ENCODE measurements at regions not wholly inside any gene's neighbourhood (a gene's known extent, or its start where the extent isn't known, plus 50 kb on each side); places are given as distances from the start of the nearest gene placed in this dataset.
"Not testable (repeated sequence)": the region's sequence is repeated elsewhere in the genome, so short reads cannot be mapped to it uniquely, and the experiment has no call there.

DNA sequence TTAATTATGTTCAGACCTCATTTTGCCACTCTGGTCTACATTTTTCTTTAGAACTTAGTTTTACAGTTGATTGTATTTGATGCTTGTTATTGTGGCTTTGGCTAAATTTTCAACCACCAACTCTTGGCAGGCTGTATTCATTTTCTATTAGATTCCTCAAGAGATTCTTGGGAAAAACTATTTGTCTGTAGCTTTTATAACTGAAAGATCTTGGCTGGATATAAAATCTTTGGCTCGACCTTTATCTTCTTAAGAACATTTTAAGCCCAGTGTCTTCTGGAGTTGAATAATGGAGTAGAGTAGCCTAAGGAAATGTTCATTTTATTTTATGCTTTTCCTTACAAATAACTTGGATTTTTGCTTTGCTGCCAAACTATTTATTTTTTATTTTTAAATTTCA, 848.5 kb downstream of the PCDH17 start:
- Histone ChIP-seq H3K36me3 (no peaks in the 10 kb centered on the region), H3K4me1 (ENCODE audit: low read depth) (no peaks in the 10 kb centered on the region), H3K9me3 (ENCODE audit: low read depth) (no peaks in the 10 kb centered on the region), H3K27me3 (no peaks in the 10 kb centered on the region), H3K27ac (no peak overlapping the region), H3K4me3 (no peak overlapping the region)
- no peak for DNase-seq (ENCODE audit: low read depth in 1 of 2, low spot score in 1 of 2)
- TF ChIP-seq, protein P1, sequence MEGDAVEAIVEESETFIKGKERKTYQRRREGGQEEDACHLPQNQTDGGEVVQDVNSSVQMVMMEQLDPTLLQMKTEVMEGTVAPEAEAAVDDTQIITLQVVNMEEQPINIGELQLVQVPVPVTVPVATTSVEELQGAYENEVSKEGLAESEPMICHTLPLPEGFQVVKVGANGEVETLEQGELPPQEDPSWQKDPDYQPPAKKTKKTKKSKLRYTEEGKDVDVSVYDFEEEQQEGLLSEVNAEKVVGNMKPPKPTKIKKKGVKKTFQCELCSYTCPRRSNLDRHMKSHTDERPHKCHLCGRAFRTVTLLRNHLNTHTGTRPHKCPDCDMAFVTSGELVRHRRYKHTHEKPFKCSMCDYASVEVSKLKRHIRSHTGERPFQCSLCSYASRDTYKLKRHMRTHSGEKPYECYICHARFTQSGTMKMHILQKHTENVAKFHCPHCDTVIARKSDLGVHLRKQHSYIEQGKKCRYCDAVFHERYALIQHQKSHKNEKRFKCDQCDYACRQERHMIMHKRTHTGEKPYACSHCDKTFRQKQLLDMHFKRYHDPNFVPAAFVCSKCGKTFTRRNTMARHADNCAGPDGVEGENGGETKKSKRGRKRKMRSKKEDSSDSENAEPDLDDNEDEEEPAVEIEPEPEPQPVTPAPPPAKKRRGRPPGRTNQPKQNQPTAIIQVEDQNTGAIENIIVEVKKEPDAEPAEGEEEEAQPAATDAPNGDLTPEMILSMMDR (IDR thresholded peaks at IDR 0.05; ENCODE audit: low read depth, low read length): no peak

DNA sequence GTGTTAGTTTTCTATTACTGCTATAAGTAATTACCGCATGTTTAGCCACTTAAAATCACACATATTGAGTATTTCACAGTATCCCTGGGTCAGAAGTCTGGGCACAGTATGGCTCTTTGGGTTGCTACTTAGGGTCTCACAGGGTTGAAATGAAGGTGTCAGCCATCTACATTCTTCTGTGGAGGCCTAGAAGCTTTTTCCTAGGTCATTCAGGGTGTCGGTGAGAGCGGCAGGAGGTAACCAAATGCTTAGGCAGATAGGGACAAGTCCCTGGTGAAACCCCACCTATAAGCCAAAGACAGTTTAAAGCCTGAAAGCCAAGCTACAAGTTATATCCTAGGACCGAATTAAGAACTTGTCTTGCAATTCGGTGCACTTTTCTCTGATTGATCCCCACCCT, 856.7 kb downstream of the PCDH17 start:
- Histone ChIP-seq H3K27me3 (no peaks in the 10 kb centered on the region), H3K36me3 (no peaks in the 10 kb centered on the region), H3K4me1 (ENCODE audit: low read depth) (no peaks in the 10 kb centered on the region), H3K4me3 (no peak overlapping the region), H3K9me3 (ENCODE audit: low read depth) (no peaks in the 10 kb centered on the region), H3K27ac (no peak overlapping the region)
- DNase-seq (ENCODE audit: low read depth in 1 of 2, low spot score in 1 of 2): no peak
- TF ChIP-seq, protein P1 (IDR thresholded peaks at IDR 0.05; ENCODE audit: low read depth, low read length): no peak

DNA sequence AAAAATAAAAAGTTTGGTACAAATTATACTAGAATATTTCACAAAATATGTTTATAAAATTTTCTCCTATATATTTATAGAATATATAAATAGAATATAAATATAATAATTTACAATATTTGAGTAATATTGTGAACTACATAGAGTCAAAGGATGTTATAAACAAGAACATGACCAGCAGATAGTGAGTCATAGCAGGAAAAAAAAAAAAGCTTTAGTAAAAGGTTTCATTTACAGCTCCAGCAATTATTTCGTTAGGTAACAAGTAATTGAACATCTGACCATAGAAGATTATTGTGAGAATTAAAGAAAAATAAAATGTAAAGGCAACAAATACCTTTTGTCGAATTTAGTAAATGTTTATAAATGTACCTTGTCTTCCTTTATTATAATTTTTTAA, 864.1 kb downstream of the PCDH17 start:
- Histone ChIP-seq H3K4me1 (ENCODE audit: low read depth) (no peaks in the 10 kb centered on the region), H3K4me3 (no peak overlapping the region), H3K27me3 (no peaks in the 10 kb centered on the region), H3K27ac (no peak overlapping the region), H3K36me3 (no peaks in the 10 kb centered on the region), H3K9me3 (ENCODE audit: low read depth) (no peaks in the 10 kb centered on the region)
- TF ChIP-seq, protein P1 (IDR thresholded peaks at IDR 0.05; ENCODE audit: low read depth, low read length): no peak
- no peak for DNase-seq (ENCODE audit: low read depth in 1 of 2, low spot score in 1 of 2)

DNA sequence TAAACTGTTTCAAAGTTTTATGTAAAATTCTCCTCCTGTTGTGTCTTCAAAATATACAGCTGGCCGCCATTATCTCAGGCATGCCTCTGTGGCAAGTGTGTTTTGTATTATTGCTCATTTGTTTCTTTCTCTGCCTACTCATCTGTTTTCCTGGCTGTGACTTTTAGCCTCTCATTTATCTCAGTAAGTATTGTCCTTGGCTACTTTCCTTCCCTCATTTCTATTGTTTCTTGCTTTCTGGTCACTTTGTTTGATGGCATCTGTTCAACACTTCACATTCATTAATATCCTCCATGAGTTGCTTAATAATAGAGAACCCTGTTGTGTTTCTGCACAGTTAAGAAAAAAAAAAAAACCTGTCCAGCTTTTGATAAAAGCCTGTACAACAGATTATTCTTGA, 869.4 kb downstream of the PCDH17 start:
- Histone ChIP-seq H3K27ac (no peak overlapping the region), H3K4me1 (ENCODE audit: low read depth) (no peaks in the 10 kb centered on the region), H3K36me3 (no peaks in the 10 kb centered on the region), H3K27me3 (no peaks in the 10 kb centered on the region), H3K9me3 (ENCODE audit: low read depth) (no peaks in the 10 kb centered on the region), H3K4me3 (no peak overlapping the region)
- TF ChIP-seq, protein P1 (IDR thresholded peaks at IDR 0.05; ENCODE audit: low read depth, low read length): no peak
- DNase-seq (ENCODE audit: low read depth in 1 of 2, low spot score in 1 of 2): no peak

DNA sequence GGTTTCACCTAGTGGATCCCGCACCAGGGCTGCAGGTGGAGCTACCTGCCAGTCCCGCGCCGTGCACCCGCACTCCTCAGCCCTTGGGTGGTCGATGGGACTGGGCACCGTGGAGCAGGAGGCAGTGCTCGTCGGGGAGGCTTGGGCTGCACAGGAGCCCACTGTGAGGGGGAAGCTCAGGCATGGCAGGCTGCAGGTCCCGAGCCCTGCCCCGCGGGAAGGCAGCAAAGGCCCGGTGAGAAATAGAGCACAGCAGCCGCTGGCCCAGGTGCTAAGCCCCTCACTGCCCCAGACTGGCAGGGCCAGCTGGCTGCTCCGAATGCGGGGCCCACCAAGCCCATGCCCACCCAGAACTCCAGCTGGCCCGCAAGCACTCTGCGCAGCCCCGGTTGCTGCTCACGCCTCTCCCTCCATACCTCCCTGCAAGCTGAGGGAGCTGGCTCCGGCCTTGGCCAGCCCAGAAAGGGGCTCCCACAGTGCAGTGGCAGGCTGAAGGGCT, 872.7 kb downstream of the PCDH17 start:
- not testable (repeated sequence) for H3K4me3 ChIP-seq; H3K4me1 ChIP-seq (ENCODE audit: low read depth); DNase-seq (ENCODE audit: low read depth in 1 of 2, low spot score in 1 of 2); H3K27ac ChIP-seq; H3K27me3 ChIP-seq; H3K36me3 ChIP-seq; H3K9me3 ChIP-seq (ENCODE audit: low read depth)

DNA sequence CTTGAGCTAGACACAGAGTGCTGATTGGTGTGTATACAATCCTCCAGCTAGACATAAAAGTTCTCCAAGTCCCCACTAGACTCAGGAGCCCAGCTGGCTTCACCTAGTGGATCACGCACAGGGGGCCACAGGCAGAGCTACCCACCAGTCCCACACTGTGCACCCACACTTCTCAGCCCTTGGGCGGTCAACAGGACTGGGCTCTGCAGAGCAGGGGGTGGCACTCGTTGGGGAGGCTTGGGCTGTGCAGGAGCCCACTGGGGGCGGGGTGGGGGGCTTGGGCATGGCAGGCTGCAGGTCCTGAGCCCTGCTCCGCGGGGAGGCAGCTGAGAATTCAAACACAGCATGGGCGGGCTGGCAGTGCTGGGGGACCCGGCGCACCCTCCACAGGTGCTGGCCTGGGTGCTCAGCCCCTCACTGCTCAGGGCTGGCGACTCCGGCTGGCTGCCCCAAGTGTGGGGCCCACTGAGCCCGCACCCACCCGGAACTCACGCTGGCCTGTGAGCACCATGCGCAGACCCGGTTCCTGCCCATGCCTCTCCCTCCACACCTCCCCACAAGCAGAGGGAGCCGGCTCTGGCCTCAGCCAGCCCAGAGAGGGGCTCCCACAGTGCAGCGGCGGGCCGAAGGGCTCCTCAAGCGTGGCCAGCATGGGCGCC, 873.8 kb downstream of the PCDH17 start:
- H3K4me3 ChIP-seq; H3K36me3 ChIP-seq; H3K9me3 ChIP-seq (ENCODE audit: low read depth); H3K4me1 ChIP-seq (ENCODE audit: low read depth); H3K27ac ChIP-seq; DNase-seq (ENCODE audit: low read depth in 1 of 2, low spot score in 1 of 2); H3K27me3 ChIP-seq: not testable (repeated sequence)
